CD4-positive, alpha-beta T cell treated with Interferon gamma for 1 hour (primary cell): ENCODE measurements at regions not wholly inside any gene's neighbourhood (a gene's known extent, or its start where the extent isn't known, plus 50 kb on each side); places are given as distances from the start of the nearest gene placed in this dataset.

ENCODE experiments used
- DNase-seq: peaks from one replicate; pipeline ENCODE4 v3.0.0-alpha.2; 2020

- DNase-seq = no peak
Measured at GRCh38 chr4:123955167-123955800, 558.7 kb downstream of the SPRY1 start.

- no peak for DNase-seq
Measured at GRCh38 chr4:123956204-123956603, 559.6 kb downstream of the SPRY1 start.

DNA sequence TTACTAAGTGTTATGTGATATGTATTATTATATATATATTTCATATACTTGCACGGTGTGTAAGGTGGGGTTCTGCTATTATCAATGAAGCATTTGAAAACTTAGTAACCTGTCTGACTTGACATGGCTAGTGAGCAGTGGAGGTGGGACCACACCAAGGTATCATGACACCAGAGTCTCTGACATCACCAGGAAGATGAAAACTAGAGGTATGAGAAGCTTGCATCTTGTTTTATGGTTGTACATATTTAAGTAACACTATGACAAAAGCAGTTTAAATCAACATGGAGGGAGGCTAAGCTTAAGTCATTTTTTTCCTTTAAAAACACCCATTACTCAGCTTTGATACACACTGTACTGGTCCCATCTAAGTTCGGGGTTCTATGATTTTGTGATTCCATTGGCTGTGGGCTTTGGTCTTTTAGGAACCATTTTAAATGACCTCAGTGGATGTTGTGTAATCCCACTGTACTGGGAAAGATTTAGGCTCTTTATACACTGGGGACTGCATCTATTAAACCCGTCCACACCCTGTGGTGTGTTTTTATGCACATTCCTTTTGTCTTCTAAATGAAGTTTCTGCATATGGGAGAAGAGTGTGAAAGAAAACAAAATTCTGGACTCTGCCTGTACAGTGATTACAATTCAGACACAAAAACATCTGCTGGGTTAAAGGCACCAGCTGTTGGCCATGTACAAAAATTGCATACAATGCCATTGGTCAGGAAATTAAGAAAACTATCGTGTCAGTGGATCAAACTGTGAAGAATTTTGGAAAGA is 570.6 kb downstream of the SPRY1 start:
- no peak for DNase-seq

DNA sequence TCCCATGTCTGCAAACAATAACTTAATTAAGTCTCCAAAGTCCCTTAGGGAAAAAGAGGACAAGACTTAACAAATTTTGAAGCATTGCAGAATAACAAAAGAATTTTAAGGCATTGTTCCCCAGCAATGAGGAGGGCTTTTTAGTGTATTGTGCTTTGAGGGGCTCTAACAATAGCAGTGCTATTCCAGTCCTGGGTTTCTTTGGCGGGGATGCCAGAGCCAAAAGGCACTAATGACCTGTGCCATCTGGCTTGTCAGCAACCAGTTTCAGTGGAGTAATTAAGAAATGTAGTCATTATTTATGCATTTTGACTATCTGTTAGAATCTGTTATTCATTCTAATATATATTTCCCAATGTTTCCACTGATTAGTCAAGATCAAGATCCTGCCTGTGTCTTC is 575.4 kb downstream of the SPRY1 start:
- no peak for DNase-seq

GRCh38 chr4:123974386-123975149 is 578.0 kb downstream of the SPRY1 start:
- no peak for DNase-seq

- no peak for DNase-seq
Measured at GRCh38 chr4:123976285-123976684, 579.7 kb downstream of the SPRY1 start.

- DNase-seq = no peak
Measured at GRCh38 chr4:123976819-123977218, 580.2 kb downstream of the SPRY1 start.

GRCh38 chr4:123977641-123978081 is 581.1 kb downstream of the SPRY1 start:
- DNase-seq = no peak

DNA sequence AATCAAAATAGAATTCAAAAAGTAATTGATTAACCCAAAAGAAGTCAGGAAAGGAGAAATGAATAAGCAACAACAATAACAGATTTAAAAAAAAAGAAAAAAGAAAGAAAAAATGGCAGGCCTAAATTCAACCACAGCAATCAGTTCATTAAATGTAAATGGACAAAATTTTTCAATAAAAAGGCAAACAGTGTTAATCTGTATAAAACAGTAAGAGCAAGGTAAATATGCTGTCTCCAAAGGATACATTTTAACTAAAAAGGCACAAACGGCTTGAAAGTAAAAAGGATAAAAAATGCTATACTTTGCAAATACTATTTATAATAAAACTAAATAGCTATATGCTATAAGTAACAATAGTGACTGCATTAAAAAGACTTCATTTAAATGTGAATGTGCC is 582.0 kb downstream of the SPRY1 start:
- DNase-seq = no peak

DNA sequence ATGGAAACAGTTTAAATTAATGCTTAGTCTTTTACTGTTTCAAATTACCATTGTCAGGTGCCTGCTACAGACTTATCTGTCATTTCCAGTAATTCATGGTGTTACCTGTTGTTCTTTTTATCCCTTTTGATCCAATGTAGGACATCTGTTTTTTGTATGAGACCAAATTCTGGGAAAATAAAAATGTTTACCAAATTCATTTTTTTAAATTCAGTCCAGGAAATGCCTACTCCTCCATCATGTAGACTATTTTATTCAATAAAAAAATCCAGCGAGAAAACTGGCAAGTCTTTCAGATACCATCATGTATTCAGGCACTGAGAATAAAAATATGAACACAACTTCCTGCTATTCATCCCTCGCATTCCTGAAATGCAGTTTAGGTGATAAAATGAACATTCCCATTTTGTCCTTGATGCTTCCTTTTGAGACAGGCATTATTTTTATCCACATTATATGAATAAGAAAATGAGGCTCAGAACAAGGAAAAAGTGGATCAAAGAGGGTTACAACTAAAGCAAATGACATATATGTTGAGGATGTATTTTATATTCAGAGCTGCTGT is 584.2 kb downstream of the SPRY1 start:
- no peak for DNase-seq

DNA sequence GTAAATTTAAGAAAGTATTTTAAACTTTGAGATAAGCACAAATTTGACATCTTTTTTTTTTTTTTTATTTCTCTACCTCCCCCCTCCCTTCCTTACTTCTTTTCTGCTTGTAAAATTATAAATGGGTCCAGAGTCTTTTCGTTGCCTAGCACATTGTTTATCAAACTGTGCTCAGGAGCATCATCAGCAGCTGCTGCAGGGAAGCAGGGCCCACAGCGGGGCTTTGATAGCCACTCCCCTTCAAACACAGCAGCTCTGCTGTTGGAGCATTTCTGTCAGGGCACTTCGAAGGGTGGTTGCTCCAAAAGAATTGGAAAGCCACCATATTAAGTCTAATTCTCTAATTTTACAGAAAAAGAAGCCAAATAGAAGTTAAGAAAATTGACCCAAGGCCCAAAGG is 588.3 kb downstream of the SPRY1 start:
- no peak for DNase-seq

GRCh38 chr4:123986268-123986798 is 589.7 kb downstream of the SPRY1 start:
- no peak for DNase-seq

GRCh38 chr4:123987408-123987807 is 590.8 kb downstream of the SPRY1 start:
- DNase-seq = no peak

- DNase-seq = no peak
Measured at GRCh38 chr4:123990310-123990870, 593.8 kb downstream of the SPRY1 start.

DNA sequence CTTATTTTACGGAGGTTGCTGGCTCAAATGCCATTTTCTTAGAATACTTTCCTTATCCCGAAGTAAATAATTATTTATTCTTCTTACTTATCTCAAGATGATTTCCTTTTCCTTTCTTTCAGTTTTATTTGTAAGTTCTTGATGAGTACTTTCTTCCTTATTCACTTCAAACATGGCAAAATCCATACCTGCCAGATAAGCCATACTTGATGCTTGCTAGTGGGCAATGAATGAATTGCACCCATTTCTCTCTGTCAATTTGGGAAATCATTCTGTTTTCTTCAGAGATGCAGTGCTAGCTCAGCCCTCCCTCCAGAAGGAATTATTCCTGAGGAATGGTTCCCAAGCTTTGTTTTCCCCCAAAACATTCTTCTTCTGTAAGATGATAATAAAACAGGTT is 598.3 kb downstream of the SPRY1 start:
- DNase-seq = no peak

GRCh38 chr4:123995936-123996335 is 599.3 kb downstream of the SPRY1 start:
- DNase-seq = no peak

- DNase-seq = no peak
Measured at GRCh38 chr4:123996718-123997510, 600.3 kb downstream of the SPRY1 start.

DNA sequence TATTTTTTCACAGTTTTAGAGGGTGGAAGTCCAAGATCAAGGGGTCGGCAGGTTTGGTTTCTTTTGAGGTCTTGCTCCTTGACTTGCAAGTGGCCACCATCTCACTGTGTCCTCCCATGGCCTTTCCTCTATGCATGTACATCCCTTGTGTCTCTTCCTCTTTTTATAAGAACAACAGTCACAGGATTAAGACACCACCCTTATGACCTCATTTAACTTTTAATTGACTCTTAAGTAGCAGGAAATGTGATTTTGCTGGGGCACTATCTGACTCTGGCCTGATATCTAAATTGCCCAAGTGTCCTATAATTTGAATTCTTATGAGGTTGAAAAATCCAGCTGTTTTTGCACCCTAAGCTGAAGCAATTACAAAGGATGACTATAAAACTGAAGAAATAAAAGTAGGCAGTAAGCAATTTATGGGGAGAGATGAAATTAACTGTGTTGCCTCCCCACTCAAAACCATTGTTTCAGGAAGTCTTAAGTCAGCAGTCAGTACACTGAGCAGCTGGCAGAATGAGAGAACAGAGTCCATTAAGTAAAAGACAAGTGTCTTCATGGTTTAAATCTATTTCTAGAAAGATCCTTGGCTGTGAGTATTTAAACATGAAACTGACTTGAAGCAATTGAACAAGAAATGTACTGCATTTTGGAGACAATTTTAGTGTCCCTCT is 601.3 kb downstream of the SPRY1 start:
- DNase-seq = no peak

GRCh38 chr4:124000233-124000632 is 603.6 kb downstream of the SPRY1 start:
- no peak for DNase-seq

DNA sequence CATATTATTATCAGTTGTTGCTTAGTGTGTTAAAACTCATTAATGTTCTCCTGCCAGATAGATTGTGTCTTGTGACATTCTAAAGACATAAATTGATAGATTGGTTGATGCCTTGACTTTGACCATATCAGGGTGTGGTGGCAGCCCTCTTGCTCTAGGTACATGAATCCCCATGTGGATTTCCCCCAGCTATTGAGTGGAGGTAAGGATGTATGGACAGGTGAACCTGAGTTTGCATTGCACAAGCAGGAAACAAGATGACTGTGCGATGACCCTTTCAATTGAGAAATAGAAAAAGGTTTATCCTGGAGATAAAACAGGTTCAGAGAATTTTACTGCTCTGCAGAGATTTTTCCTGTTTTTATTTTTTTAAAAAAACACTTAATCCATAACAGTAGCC is 619.2 kb downstream of the SPRY1 start:
- no peak for DNase-seq

DNA sequence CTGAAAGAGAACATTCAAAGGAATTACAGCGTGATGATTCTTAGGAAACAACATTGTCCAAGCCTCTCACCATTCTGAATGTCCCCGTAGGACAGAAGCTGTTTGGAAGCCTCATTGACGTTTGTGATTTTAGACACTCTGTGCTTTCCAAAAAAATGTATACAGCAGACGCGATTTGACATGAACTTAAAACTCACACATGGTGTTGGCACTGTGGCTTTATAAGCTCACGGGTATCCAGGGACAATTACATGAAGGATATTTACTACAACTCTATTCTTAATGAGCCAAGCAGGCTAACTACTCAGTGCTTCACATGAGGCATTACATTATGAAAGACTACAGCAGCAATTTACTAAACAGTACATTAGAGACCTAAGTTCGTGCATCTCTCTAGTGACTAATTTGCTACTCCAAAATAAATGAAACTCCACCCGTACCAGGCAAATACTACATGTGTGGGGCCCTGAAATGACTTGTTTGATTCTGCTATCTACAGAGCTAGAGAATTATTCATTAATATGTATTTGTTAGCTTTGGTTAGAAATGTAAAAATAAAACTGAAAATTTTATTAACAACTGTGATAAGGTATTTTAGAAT is 620.7 kb downstream of the SPRY1 start:
- DNase-seq = no peak
